Endothelial cell (in vitro differentiated cells): ENCODE measurements at regions not wholly inside any gene's neighbourhood (a gene's known extent, or its start where the extent isn't known, plus 50 kb on each side); places are given as distances from the start of the nearest gene placed in this dataset.
"Not testable (repeated sequence)": the region's sequence is repeated elsewhere in the genome, so short reads cannot be mapped to it uniquely, and the experiment has no call there.

Experiments used
- DNase-seq: peaks from one replicate; pipeline ENCODE4 v3.0.0; 2021; ENCODE audit warnings: low spot score
- H3K27ac Mint-ChIP-seq: one replicate; pipeline ENCODE4 v1.8.0; 2021; ENCODE audit warnings: mixed read lengths, inconsistent platforms; ENCODE audit not compliant: unreplicated experiment
- H3K27me3 Mint-ChIP-seq: one replicate; pipeline ENCODE4 v1.8.0; 2021; ENCODE audit warnings: mild to moderate bottlenecking, moderate library complexity, mixed read lengths, inconsistent platforms; ENCODE audit not compliant: unreplicated experiment
- H3K36me3 Mint-ChIP-seq: one replicate; pipeline ENCODE4 v1.8.0; 2021; ENCODE audit warnings: mild to moderate bottlenecking, low read depth, mixed read lengths, inconsistent platforms; ENCODE audit not compliant: unreplicated experiment
- H3K4me1 Mint-ChIP-seq: one replicate; pipeline ENCODE4 v1.8.0; 2021; ENCODE audit warnings: mild to moderate bottlenecking, mixed read lengths, inconsistent platforms; ENCODE audit not compliant: unreplicated experiment
- H3K4me3 Mint-ChIP-seq: one replicate; pipeline ENCODE4 v1.8.0; 2021; ENCODE audit warnings: mild to moderate bottlenecking, mixed read lengths, inconsistent platforms; ENCODE audit not compliant: unreplicated experiment
- H3K9me3 Mint-ChIP-seq: one replicate; pipeline ENCODE4 v1.8.0; 2021; ENCODE audit warnings: mixed read lengths, inconsistent platforms; ENCODE audit not compliant: unreplicated experiment
- TF ChIP-seq, protein P1 (sequence below): fragments of 200-600 bp; sonication (generic); IDR thresholded peaks from one replicate; pipeline ENCODE4 v1.5.0; 2021; ENCODE audit warnings: antibody characterized with exemption; ENCODE audit not compliant: unreplicated experiment

DNA sequence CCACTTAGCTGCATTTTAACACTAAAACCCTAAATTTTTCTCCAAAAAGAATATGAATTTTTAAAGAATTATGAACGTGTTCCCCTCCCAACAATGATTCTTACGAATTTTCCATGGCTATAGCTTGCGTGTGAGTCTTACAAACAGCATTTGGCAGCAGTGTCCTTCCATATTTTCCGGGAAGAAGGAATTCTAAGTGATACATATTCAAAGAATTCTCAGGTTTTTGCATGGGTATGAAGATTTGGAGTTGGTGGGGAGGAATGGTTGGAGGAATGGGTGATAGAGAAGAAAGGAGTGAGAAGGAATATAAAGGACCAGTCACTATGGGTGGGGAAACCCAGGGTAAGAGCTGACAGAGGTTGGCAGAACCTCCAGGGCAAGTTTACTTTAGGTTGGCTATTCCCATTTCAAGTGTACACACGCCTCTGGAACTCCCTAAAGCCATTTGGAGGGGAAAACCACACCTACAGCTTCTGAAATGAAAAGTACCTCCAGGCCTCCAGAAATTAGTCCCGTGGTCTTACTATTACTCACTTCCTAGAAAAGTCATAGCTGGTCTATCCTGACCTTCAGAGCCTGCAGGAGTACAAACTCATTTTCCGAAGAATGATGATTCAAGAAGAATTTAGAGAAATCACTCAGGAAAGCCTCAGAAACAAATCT lies 420.8 kb upstream of the DIPK2B start:
- Mint-ChIP-seq H3K9me3 (no peaks in the 10 kb centered on the region), H3K4me1 (no peaks in the 10 kb centered on the region), H3K27ac (no peak overlapping the region), H3K4me3 (no peak overlapping the region), H3K36me3 (no peaks in the 10 kb centered on the region), H3K27me3 (no peaks in the 10 kb centered on the region)
- TF ChIP-seq, protein P1, sequence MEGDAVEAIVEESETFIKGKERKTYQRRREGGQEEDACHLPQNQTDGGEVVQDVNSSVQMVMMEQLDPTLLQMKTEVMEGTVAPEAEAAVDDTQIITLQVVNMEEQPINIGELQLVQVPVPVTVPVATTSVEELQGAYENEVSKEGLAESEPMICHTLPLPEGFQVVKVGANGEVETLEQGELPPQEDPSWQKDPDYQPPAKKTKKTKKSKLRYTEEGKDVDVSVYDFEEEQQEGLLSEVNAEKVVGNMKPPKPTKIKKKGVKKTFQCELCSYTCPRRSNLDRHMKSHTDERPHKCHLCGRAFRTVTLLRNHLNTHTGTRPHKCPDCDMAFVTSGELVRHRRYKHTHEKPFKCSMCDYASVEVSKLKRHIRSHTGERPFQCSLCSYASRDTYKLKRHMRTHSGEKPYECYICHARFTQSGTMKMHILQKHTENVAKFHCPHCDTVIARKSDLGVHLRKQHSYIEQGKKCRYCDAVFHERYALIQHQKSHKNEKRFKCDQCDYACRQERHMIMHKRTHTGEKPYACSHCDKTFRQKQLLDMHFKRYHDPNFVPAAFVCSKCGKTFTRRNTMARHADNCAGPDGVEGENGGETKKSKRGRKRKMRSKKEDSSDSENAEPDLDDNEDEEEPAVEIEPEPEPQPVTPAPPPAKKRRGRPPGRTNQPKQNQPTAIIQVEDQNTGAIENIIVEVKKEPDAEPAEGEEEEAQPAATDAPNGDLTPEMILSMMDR: no peak
- no peak for DNase-seq

DNA sequence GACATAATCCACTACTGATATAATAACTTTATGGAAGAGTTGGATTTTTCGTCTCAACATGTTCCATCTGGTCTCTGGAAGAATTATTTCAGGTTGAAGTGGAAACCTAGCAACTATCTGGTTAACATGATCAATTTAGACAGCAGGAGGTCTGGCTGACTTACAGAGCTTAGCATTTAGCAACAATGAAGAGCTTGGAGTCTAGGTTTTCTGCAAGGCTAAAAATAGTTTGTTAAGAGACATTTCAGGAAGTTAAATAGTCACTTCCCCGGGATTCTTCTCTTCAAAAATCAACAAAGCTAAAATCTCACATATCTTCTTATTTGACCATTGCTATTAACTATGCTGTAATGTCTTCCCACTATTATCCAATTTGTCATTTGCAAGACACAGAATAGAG lies 418.6 kb upstream of the DIPK2B start:
- Mint-ChIP-seq H3K4me1 (no peaks in the 10 kb centered on the region), H3K27ac (no peak overlapping the region), H3K4me3 (no peak overlapping the region), H3K9me3 (no peaks in the 10 kb centered on the region), H3K27me3 (peaks cover 2% of the 10 kb centered on the region), H3K36me3 (no peaks in the 10 kb centered on the region)
- no peak for DNase-seq
- TF ChIP-seq, protein P1: no peak

DNA sequence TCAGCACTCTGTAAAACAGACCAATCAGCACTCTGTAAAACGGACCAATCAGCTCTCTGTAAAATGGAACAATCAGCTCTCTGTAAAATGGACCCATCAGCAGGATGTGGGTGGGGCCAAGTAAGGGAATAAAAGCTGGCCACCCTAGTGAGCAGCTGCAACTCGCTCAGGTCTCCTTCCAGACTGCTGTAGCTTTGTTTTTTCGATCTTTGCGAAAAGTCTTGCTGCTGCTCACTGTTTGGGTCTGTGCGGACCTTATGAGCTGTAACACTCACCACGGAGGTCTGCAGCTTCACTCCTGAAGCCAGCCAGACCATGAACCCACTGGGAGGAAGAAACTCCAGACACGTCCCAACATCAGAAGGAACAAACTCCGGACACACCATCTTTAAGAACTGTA lies 414.9 kb upstream of the DIPK2B start:
- H3K27ac Mint-ChIP-seq, DNase-seq, H3K36me3 Mint-ChIP-seq, H3K4me3 Mint-ChIP-seq, H3K9me3 Mint-ChIP-seq, H3K4me1 Mint-ChIP-seq, H3K27me3 Mint-ChIP-seq: not testable (repeated sequence)

DNA sequence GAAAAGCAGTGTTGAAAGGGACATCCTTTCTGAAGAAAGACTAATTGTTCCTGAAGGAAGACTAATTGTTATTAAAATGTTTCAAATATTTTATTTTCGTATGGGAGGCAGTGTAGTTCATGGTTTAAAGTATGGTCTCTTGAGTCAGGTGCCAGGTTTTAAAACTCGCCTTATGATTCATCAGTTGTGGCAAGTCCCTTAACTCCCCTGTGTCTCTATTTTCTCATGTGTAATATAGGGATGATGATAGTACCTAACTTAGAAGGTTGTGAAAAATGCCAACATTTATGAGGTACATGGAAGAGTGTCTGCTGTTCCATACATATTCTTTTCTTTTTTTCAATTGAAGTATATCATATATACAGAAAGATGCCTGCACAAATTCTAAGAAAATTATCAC lies 414.2 kb upstream of the DIPK2B start:
- no peaks in the 10 kb centered on the region for H3K36me3 Mint-ChIP-seq
- DNase-seq: no peak
- no peak overlapping the region for H3K4me3 Mint-ChIP-seq
- H3K4me1 Mint-ChIP-seq: no peaks in the 10 kb centered on the region
- H3K27me3 Mint-ChIP-seq: peaks cover 2% of the 10 kb centered on the region
- TF ChIP-seq, protein P1: no peak
- H3K27ac Mint-ChIP-seq: no peak overlapping the region
- H3K9me3 Mint-ChIP-seq: no peaks in the 10 kb centered on the region

DNA sequence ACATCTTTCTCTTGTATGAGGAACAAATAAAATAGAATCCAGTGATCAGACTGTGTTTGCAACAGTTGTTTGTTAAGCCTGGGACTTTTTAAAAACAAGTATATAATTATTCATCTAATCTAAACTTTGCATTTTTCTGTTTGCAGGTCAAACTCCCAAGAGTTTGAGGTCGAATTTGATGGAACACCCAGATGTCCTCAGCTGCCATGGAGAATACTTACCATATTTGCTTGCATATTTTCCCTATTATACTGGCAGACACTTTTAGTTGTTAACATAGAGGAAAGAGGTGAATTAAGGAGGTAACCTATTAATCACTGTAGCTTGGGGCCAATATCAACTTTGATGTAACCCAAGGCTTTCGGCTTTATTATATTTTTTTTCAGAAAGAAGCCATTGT lies 401.5 kb upstream of the DIPK2B start:
- no peaks in the 10 kb centered on the region for H3K9me3 Mint-ChIP-seq
- H3K36me3 Mint-ChIP-seq: no peaks in the 10 kb centered on the region
- TF ChIP-seq, protein P1: no peak
- no peak for DNase-seq
- H3K4me1 Mint-ChIP-seq: no peaks in the 10 kb centered on the region
- no peaks in the 10 kb centered on the region for H3K27me3 Mint-ChIP-seq
- no peak overlapping the region for H3K27ac Mint-ChIP-seq
- no peak overlapping the region for H3K4me3 Mint-ChIP-seq
